ENCODE measurements at regions not wholly inside any gene's neighbourhood (a gene's known extent, or its start where the extent isn't known, plus 50 kb on each side); places are given as distances from the start of the nearest gene placed in this dataset.
"Not testable (repeated sequence)": the region's sequence is repeated elsewhere in the genome, so short reads cannot be mapped to it uniquely, and the experiment has no call there.

DNA sequence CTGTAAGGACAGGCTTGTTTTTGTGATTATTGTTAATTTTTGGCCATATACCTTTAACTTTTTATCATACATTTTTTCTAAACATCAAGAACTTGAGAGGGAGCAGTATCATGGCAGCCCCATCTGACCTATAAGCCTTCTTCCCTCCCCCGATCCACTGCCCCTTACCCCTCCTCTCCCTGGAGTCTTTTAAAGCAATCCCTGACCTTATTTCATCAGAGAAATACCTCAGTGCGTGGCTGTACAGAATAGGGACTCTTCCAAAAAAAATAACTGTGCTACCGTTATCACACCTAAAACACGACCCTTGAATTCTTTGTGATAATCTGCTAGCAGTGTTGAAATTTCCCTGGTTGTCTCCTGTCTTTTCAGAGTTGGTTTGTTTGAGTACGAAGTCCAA lies 4448.7 kb upstream of the TPTE start:
- not testable (repeated sequence) for TF ChIP-seq CTCF (conservative IDR thresholded peaks at IDR 0.05; ENCODE audit: low read depth in 2 of 2); EZH2 (IDR thresholded peaks at IDR 0.05; ENCODE audit: low read depth, unreplicated experiment); CREB1 (CRISPR knock-in tag; IDR thresholded peaks at IDR 0.05; ENCODE audit: low read depth); EZH2phosphoT487 (IDR thresholded peaks at IDR 0.05; ENCODE audit: unreplicated experiment); REST (IDR thresholded peaks at IDR 0.05; ENCODE audit: unreplicated experiment); POLR2AphosphoS5 (IDR thresholded peaks at IDR 0.05; ENCODE audit: low read depth); ZNF114 (CRISPR knock-in tag; IDR thresholded peaks at IDR 0.05); NANOG (IDR thresholded peaks at IDR 0.05; ENCODE audit: borderline replicate concordance); ETS1 (IDR thresholded peaks at IDR 0.05); ZNF331 (CRISPR knock-in tag; IDR thresholded peaks at IDR 0.05; ENCODE audit: low read depth)
